ENCODE measurements at regions not wholly inside any gene's neighbourhood (a gene's known extent, or its start where the extent isn't known, plus 50 kb on each side); places are given as distances from the start of the nearest gene placed in this dataset.

- intact Hi-C loops (cut with DNase I), result no loop called here
- TF ChIP-seq CTCF (IDR thresholded peaks at IDR 0.05), result no peak
- TF ChIP-seq EP300 (IDR thresholded peaks at IDR 0.05), result no peak
- TF ChIP-seq POLR2A (IDR thresholded peaks at IDR 0.05), result no peak
- no peak overlapping the region for H3K4me3 ChIP-seq
Measured at GRCh38 chr21:28078126-28078525, 914.6 kb downstream of the LTN1 start.

DNA sequence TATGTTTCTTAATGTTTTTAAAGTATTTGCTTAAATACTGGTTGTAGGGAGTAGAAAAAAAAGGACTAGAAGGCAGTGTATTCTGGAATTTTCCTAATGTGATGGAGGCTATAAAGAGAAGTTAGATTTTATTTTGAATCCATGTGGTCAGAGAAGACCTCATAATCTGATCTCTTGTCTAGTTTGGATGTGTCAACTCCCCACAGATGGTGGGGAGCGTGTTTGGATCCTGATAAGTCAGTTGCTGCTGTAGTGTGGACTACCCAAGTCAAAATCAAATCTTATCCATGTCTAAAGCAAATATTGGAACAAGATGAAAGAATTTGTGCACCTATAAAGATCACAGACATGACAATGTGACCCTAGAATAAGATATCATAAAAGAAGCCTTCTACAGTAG is 918.0 kb downstream of the LTN1 start:
- WGBS, 3 donors, result 0 to 61% (median 0%) methylated on average over 1 of the region's 1 CpG
- DNase-seq, result no peak
- Histone ChIP-seq H3K9me3 (no peaks in the 10 kb centered on the region), H3K4me3 (no peak overlapping the region), H3K4me1 (ENCODE audit: insufficient read depth) (no peaks in the 10 kb centered on the region), H3K36me3 (no peaks in the 10 kb centered on the region), H3K27me3 (no peaks in the 10 kb centered on the region), H3K27ac (no peak overlapping the region)
- TF ChIP-seq EP300 (IDR thresholded peaks at IDR 0.05), result no peak
- TF ChIP-seq POLR2A (IDR thresholded peaks at IDR 0.05), result no peak
- no peak for TF ChIP-seq CTCF (IDR thresholded peaks at IDR 0.05)
- intact Hi-C loops (cut with DNase I), result no loop called here

More at GRCh38 chr21:28078126-28078525, 914.6 kb downstream of the LTN1 start:
- Histone ChIP-seq H3K9me3 (no peaks in the 10 kb centered on the region), H3K27ac (no peak overlapping the region), H3K36me3 (no peaks in the 10 kb centered on the region), H3K4me1 (ENCODE audit: insufficient read depth) (no peaks in the 10 kb centered on the region), H3K27me3 (no peaks in the 10 kb centered on the region)
- DNase-seq, result no peak
- 94 to 97% (median 96%) methylated on average over 2 of the region's 2 CpGs for WGBS, 3 donors

DNA sequence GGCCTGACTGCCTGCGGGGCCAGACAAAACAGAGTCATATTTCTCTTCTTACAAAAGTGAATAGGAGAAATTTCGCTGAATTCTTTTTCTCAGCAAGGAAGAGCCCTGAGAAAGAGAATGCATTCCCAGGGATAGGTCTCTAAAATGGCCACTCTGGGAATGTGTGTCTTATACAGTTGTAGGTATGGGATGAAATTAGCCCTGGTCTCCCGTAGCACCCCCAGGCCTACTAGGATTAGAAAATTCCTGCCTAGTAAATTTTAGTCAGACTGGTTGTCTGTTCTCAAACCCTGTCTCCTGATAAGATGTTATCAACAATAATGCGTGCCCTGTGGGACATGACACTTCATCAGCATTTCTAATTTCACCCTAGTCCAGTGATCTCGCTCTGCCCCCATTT is 920.1 kb downstream of the LTN1 start:
- no peak for TF ChIP-seq POLR2A (IDR thresholded peaks at IDR 0.05)
- TF ChIP-seq CTCF (IDR thresholded peaks at IDR 0.05), result no peak
- Histone ChIP-seq H3K4me3 (no peak overlapping the region), H3K9me3 (no peaks in the 10 kb centered on the region), H3K27ac (no peak overlapping the region), H3K27me3 (no peaks in the 10 kb centered on the region), H3K4me1 (ENCODE audit: insufficient read depth) (peaks cover 3% of the 10 kb centered on the region), H3K36me3 (no peaks in the 10 kb centered on the region)
- intact Hi-C loops (cut with DNase I), result no loop called here
- DNase-seq, result no peak
- WGBS, 3 donors, result 76 to 78% (median 78%) methylated on average over 5 of the region's 5 CpGs

GRCh38 chr21:28069450-28069923 is 923.2 kb downstream of the LTN1 start:
- Histone ChIP-seq H3K4me1 (ENCODE audit: insufficient read depth) (peaks cover 5% of the 10 kb centered on the region), H3K27ac (no peak overlapping the region), H3K9me3 (no peaks in the 10 kb centered on the region), H3K27me3 (no peaks in the 10 kb centered on the region), H3K4me3 (no peak overlapping the region), H3K36me3 (no peaks in the 10 kb centered on the region)
- 7 to 10% (median 8%) methylated on average over 6 of the region's 6 CpGs for WGBS, 3 donors
- intact Hi-C loops (cut with DNase I), result no loop called here
- TF ChIP-seq CTCF (IDR thresholded peaks at IDR 0.05), result no peak
- no peak for TF ChIP-seq POLR2A (IDR thresholded peaks at IDR 0.05)
- no peak for TF ChIP-seq EP300 (IDR thresholded peaks at IDR 0.05)
- no peak for DNase-seq
